ENCODE measurements at regions not wholly inside any gene's neighbourhood (a gene's known extent, or its start where the extent isn't known, plus 50 kb on each side); places are given as distances from the start of the nearest gene placed in this dataset.
"Not testable (repeated sequence)": the region's sequence is repeated elsewhere in the genome, so short reads cannot be mapped to it uniquely, and the experiment has no call there.

- Histone ChIP-seq H3K36me3 (ENCODE audit: low read length) (no peaks in the 10 kb centered on the region), H3K4me3 (ENCODE audit: insufficient read depth, low read length, poor library complexity, severe bottlenecking) (no peak overlapping the region), H3K79me2 (ENCODE audit: insufficient read depth, low read length) (no peaks in the 10 kb centered on the region), H3K4me2 (ENCODE audit: low read depth, low read length, poor library complexity, severe bottlenecking) (no peak overlapping the region), H3K9me3 (ENCODE audit: insufficient read depth, low read length) (no peaks in the 10 kb centered on the region), H2AFZ (ENCODE audit: low read depth, low read length, severe bottlenecking) (no peak overlapping the region), H3K9ac (ENCODE audit: low read length) (no peak overlapping the region), H3K27me3 (ENCODE audit: low read length) (no peaks in the 10 kb centered on the region), H3K27ac (ENCODE audit: low read depth, low read length) (no peak overlapping the region), H3K9me2 (replicated peaks; ENCODE audit: insufficient read depth, low read length) (no peaks in the 10 kb centered on the region), H3F3A (ENCODE audit: insufficient read depth) (no peaks in the 10 kb centered on the region), H4K20me1 (ENCODE audit: low read depth, low read length) (no peaks in the 10 kb centered on the region)
- TF ChIP-seq CTCF (IDR thresholded peaks at IDR 0.05; ENCODE audit: insufficient read depth, low read length, poor library complexity, severe bottlenecking) (no peak), EZH2phosphoT487 (conservative IDR thresholded peaks at IDR 0.05; ENCODE audit: low read length) (no peak)
These were observed 246.3 kb downstream of the NUAK1 start for GRCh38 chr12:105892362-105892910.

GRCh38 chr12:105895197-105895832, 243.4 kb downstream of the NUAK1 start:
- not testable (repeated sequence) for H3K36me3 ChIP-seq (ENCODE audit: low read length); H3K27ac ChIP-seq (ENCODE audit: low read depth, low read length); H3F3A ChIP-seq (ENCODE audit: insufficient read depth); H3K9me3 ChIP-seq (ENCODE audit: insufficient read depth, low read length); H3K4me3 ChIP-seq (ENCODE audit: insufficient read depth, low read length, poor library complexity, severe bottlenecking); H3K9me2 ChIP-seq (replicated peaks; ENCODE audit: insufficient read depth, low read length); H3K79me2 ChIP-seq (ENCODE audit: insufficient read depth, low read length); H3K9ac ChIP-seq (ENCODE audit: low read length); H3K27me3 ChIP-seq (ENCODE audit: low read length); H4K20me1 ChIP-seq (ENCODE audit: low read depth, low read length); H2AFZ ChIP-seq (ENCODE audit: low read depth, low read length, severe bottlenecking); H3K4me2 ChIP-seq (ENCODE audit: low read depth, low read length, poor library complexity, severe bottlenecking)

GRCh38 chr12:105897311-105897725, 241.4 kb downstream of the NUAK1 start:
- H3K4me2 ChIP-seq (ENCODE audit: low read depth, low read length, poor library complexity, severe bottlenecking) = no peak overlapping the region
- no peaks in the 10 kb centered on the region for H3K9me3 ChIP-seq (ENCODE audit: insufficient read depth, low read length)
- H3K79me2 ChIP-seq (ENCODE audit: insufficient read depth, low read length) = no peaks in the 10 kb centered on the region
- TF ChIP-seq EZH2phosphoT487 (conservative IDR thresholded peaks at IDR 0.05; ENCODE audit: low read length) (no peak), CTCF (IDR thresholded peaks at IDR 0.05; ENCODE audit: insufficient read depth, low read length, poor library complexity, severe bottlenecking) (no peak)
- H3K27me3 ChIP-seq (ENCODE audit: low read length) = no peaks in the 10 kb centered on the region
- no peaks in the 10 kb centered on the region for H3K9me2 ChIP-seq (replicated peaks; ENCODE audit: insufficient read depth, low read length)
- no peaks in the 10 kb centered on the region for H4K20me1 ChIP-seq (ENCODE audit: low read depth, low read length)
- no peaks in the 10 kb centered on the region for H3K36me3 ChIP-seq (ENCODE audit: low read length)
- no peak overlapping the region for H3K4me3 ChIP-seq (ENCODE audit: insufficient read depth, low read length, poor library complexity, severe bottlenecking)
- no peaks in the 10 kb centered on the region for H3F3A ChIP-seq (ENCODE audit: insufficient read depth)
- H3K27ac ChIP-seq (ENCODE audit: low read depth, low read length) = no peak overlapping the region
- H3K9ac ChIP-seq (ENCODE audit: low read length) = no peak overlapping the region
- no peak overlapping the region for H2AFZ ChIP-seq (ENCODE audit: low read depth, low read length, severe bottlenecking)

GRCh38 chr12:105898271-105898670, 240.5 kb downstream of the NUAK1 start:
- H2AFZ ChIP-seq (ENCODE audit: low read depth, low read length, severe bottlenecking); H3K4me3 ChIP-seq (ENCODE audit: insufficient read depth, low read length, poor library complexity, severe bottlenecking); H3K9me3 ChIP-seq (ENCODE audit: insufficient read depth, low read length); H3K4me2 ChIP-seq (ENCODE audit: low read depth, low read length, poor library complexity, severe bottlenecking); H4K20me1 ChIP-seq (ENCODE audit: low read depth, low read length); H3K27me3 ChIP-seq (ENCODE audit: low read length); H3K79me2 ChIP-seq (ENCODE audit: insufficient read depth, low read length); H3K9ac ChIP-seq (ENCODE audit: low read length); H3K27ac ChIP-seq (ENCODE audit: low read depth, low read length); H3F3A ChIP-seq (ENCODE audit: insufficient read depth); H3K36me3 ChIP-seq (ENCODE audit: low read length); H3K9me2 ChIP-seq (replicated peaks; ENCODE audit: insufficient read depth, low read length): not testable (repeated sequence)
